Right lobe of liver (tissue), 6 donors: ENCODE measurements at regions not wholly inside any gene's neighbourhood (a gene's known extent, or its start where the extent isn't known, plus 50 kb on each side); places are given as distances from the start of the nearest gene placed in this dataset.

Source experiments
- ATAC-seq, 4 donors: fragments of 200-7000 bp; cut with Tn5 transposase; one replicate each; pipeline ENCODE4 v1.9.1; 2020; ENCODE audit warnings: mild to moderate bottlenecking in 4 of 4, moderate library complexity in 4 of 4
- DNase-seq, 3 donors: peaks; one replicate each; pipeline ENCODE4 v3.0.0-alpha.2; 2020
- H3K27ac ChIP-seq, 3 donors: fragments of 200-600 bp; one replicate each; pipeline ENCODE4 v1.8.0; 2022
- H3K27me3 ChIP-seq, 2 donors: fragments of 200-600 bp; one replicate each; pipeline ENCODE4 v1.8.0; 2022
- H3K36me3 ChIP-seq, 4 donors: fragments of 200-600 bp; sonication (generic) in 1 of 4; one replicate each; pipeline versions ENCODE4 v1.5.1 to v1.8.0; 2017 to 2022; ENCODE audit warnings: control low read depth in 1 of 4
- H3K4me1 ChIP-seq, 4 donors: fragments of 200-600 bp; sonication (generic) in 1 of 4; one replicate each; pipeline versions ENCODE4 v1.5.1 to v1.8.0; 2017 to 2022; ENCODE audit warnings: control low read depth in 1 of 4
- H3K4me3 ChIP-seq, 3 donors: fragments of 200-600 bp; one replicate each; pipeline ENCODE4 v1.8.0; 2022
- H3K9me3 ChIP-seq, 4 donors: fragments of 200-600 bp; sonication (generic) in 1 of 4; one replicate each; pipeline versions ENCODE4 v1.5.1 to v1.8.0; 2017 to 2022; ENCODE audit warnings: control low read depth in 1 of 4
- CTCF ChIP-seq, 4 donors: fragments of 200-600 bp in 3 of 4; fragments of 450-650 bp in 1 of 4; IDR thresholded peaks; one replicate each; pipeline versions ENCODE4 v1.5.1 to v1.8.0; 2016 to 2022; ENCODE audit warnings: antibody characterized with exemption in 4 of 4, mild to moderate bottlenecking in 2 of 4
- POLR2A ChIP-seq: fragments of 450-650 bp; IDR thresholded peaks from one replicate; pipeline ENCODE4 v1.6.1; 2017; ENCODE audit warnings: antibody characterized with exemption, mild to moderate bottlenecking
- WGBS: methylation state at CpG from one replicate; pipeline ENCODE4 v1.1.6; 2018; ENCODE audit warnings: low coverage, low lambda C conversion rate; ENCODE audit not compliant: insufficient coverage; ENCODE audit errors: missing lambda C conversion rate; 5-methylcytosine and 5-hydroxymethylcytosine counted together
- intact Hi-C, 2 donors: fragments of 100-400 bp; cut with DNase I; formaldehyde crosslinking; loops; one replicate each; pipeline versions ENCODE4 v1.11.2 to v1.14.1; 2022
- donor health status: DM: no; HTN: yes; CAD: no.
- donor health status: DM: no; HTN: no; CAD: no.
- donor health status: DM: no; HTN: no; CAD: no.
- donor health status: DM: no; HTN: yes; CAD: no.
- donor health status: DM: no; HTN: yes; CAD: no.

- Histone ChIP-seq H3K4me3 (no peak overlapping the region), H3K27ac (no peak overlapping the region)
Measured at GRCh38 chr3:69531576-69532546, 146.0 kb upstream of the FRMD4B start.

GRCh38 chr3:69530554-69530953 is 144.7 kb upstream of the FRMD4B start:
- ATAC-seq (no peak), DNase-seq (no peak)
- no peaks in the 10 kb centered on the region for H3K36me3 ChIP-seq
- peaks cover 0 to 10% (median 0%) of the 10 kb centered on the region in 4 donors for H3K4me1 ChIP-seq
- intact Hi-C loops: no loop called here
- TF ChIP-seq CTCF (IDR thresholded peaks at IDR 0.05) (no peak), POLR2A (no peak)
- H3K9me3 ChIP-seq: no peaks in the 10 kb centered on the region
- H3K27me3 ChIP-seq: no peaks in the 10 kb centered on the region
- no peak overlapping the region for H3K27ac ChIP-seq
- H3K4me3 ChIP-seq: no peak overlapping the region
- WGBS: 78% methylated on average over 7 of the region's 7 CpGs

More at GRCh38 chr3:69531576-69532546, 146.0 kb upstream of the FRMD4B start:
- TF ChIP-seq CTCF (IDR thresholded peaks at IDR 0.05) (no peak), POLR2A (no peak)
- no peaks in the 10 kb centered on the region for H3K9me3 ChIP-seq
- ATAC-seq: no peak
- no peaks in the 10 kb centered on the region for H3K27me3 ChIP-seq
- no peaks in the 10 kb centered on the region for H3K36me3 ChIP-seq
- WGBS: 45% methylated on average over 3 of the region's 3 CpGs
- intact Hi-C loops: no loop called here
- DNase-seq: no peak
- H3K4me1 ChIP-seq: peaks cover 0 to 10% (median 0%) of the 10 kb centered on the region in 4 donors

- DNase-seq (no peak), ATAC-seq (peak in 2 of 4 donors; percentile 66 to 68)
- no peak for TF ChIP-seq CTCF (IDR thresholded peaks at IDR 0.05)
- TF ChIP-seq POLR2A: no peak
- no peaks in the 10 kb centered on the region for H3K36me3 ChIP-seq
- H3K4me3 ChIP-seq: no peak overlapping the region
- H3K27me3 ChIP-seq: no peaks in the 10 kb centered on the region
- H3K9me3 ChIP-seq: no peaks in the 10 kb centered on the region
- no peak overlapping the region for H3K27ac ChIP-seq
- H3K4me1 ChIP-seq: peaks cover 0 to 10% (median 0%) of the 10 kb centered on the region in 4 donors
- intact Hi-C loops: no loop called here
Measured at GRCh38 chr3:69527498-69527897, 141.6 kb upstream of the FRMD4B start.

GRCh38 chr3:69524816-69525215 is 138.9 kb upstream of the FRMD4B start:
- peak in 3 of 4 donors; percentile 12 to 36 (median 34) for ATAC-seq
- TF ChIP-seq POLR2A (no peak), CTCF (IDR thresholded peaks at IDR 0.05) (no peak)

More at GRCh38 chr3:69524816-69525215, 138.9 kb upstream of the FRMD4B start:
- Histone ChIP-seq H3K4me1 (peaks cover 0 to 10% (median 0%) of the 10 kb centered on the region in 4 donors), H3K9me3 (no peaks in the 10 kb centered on the region), H3K4me3 (no peak overlapping the region), H3K27ac (no peak overlapping the region), H3K36me3 (no peaks in the 10 kb centered on the region), H3K27me3 (no peaks in the 10 kb centered on the region)
- intact Hi-C loops: no loop called here
- 50% methylated on average over 1 of the region's 1 CpG for WGBS
- no peak for DNase-seq
